CD4-positive, alpha-beta memory T cell (primary cell): ENCODE measurements at regions not wholly inside any gene's neighbourhood (a gene's known extent, or its start where the extent isn't known, plus 50 kb on each side); places are given as distances from the start of the nearest gene placed in this dataset.

Experiments
- CTCF ChIA-PET: fragments of 350-600 bp; sonication (Branson Sonifier 250); formaldehyde crosslinking; loops from one replicate; lab custom pipeline; 2021; ENCODE audit warnings: inconsistent platforms; ENCODE audit not compliant: partially characterized antibody; lab: Charles Lee
- POLR2A ChIA-PET: fragments of 350-600 bp; sonication (Branson Sonifier 250); formaldehyde crosslinking; loops from one replicate; lab custom pipeline; 2021; ENCODE audit not compliant: partially characterized antibody; lab: Charles Lee
- DNase-seq, 5 donors: peaks; one replicate each; pipeline versions ENCODE4 v3.0.0 to v3.0.0-alpha.2; 2020 to 2022; ENCODE audit warnings: mixed read lengths in 1 of 5
- H3K27ac ChIP-seq: one replicate; pipeline ENCODE4 v1.7.0; 2013; ENCODE audit warnings: low read depth, low read length
- H3K27me3 ChIP-seq: 2 replicates; pipeline ENCODE4 v1.7.0; 2013; ENCODE audit warnings: mild to moderate bottlenecking, low read length, moderate library complexity; ENCODE audit not compliant: insufficient read depth
- H3K36me3 ChIP-seq: 2 replicates; pipeline ENCODE4 v1.7.0; 2013; ENCODE audit warnings: mild to moderate bottlenecking, low read length, moderate library complexity; ENCODE audit not compliant: insufficient read depth
- H3K4me1 ChIP-seq: 2 replicates; pipeline ENCODE4 v1.7.0; 2013; ENCODE audit warnings: mild to moderate bottlenecking, low read length, moderate library complexity; ENCODE audit not compliant: insufficient read depth
- H3K4me3 ChIP-seq, 2 donors: one replicate each; pipeline ENCODE4 v1.7.0; 2013; ENCODE audit warnings: low read length in 2 of 2, mild to moderate bottlenecking in 1 of 2
- H3K9me3 ChIP-seq, 2 donors: one replicate each; pipeline ENCODE4 v1.7.0; 2013; ENCODE audit warnings: low read length in 2 of 2, control low read depth in 1 of 2; ENCODE audit not compliant: control insufficient read depth in 1 of 2
- H3K27ac Mint-ChIP-seq, 7 donors: one replicate each; pipeline ENCODE4 v1.8.0; 2020 to 2021; ENCODE audit warnings: mixed read lengths in 7 of 7, mild to moderate bottlenecking in 6 of 7, inconsistent platforms in 3 of 7, moderate library complexity in 3 of 7
- H3K27me3 Mint-ChIP-seq, 2 donors: one replicate each; pipeline ENCODE4 v1.8.0; 2020 to 2021; ENCODE audit warnings: mixed read lengths in 2 of 2
- H3K36me3 Mint-ChIP-seq, 2 donors: one replicate each; pipeline ENCODE4 v1.8.0; 2020 to 2021; ENCODE audit warnings: mixed read lengths in 2 of 2, inconsistent platforms in 1 of 2, mild to moderate bottlenecking in 1 of 2
- H3K4me1 Mint-ChIP-seq, 4 donors: one replicate each; pipeline ENCODE4 v1.8.0; 2020 to 2021; ENCODE audit warnings: mixed read lengths in 4 of 4, mild to moderate bottlenecking in 1 of 4
- H3K4me3 Mint-ChIP-seq, 8 donors: one replicate each; pipeline ENCODE4 v1.8.0; 2020 to 2021; ENCODE audit warnings: mixed read lengths in 8 of 8, mild to moderate bottlenecking in 7 of 8, moderate library complexity in 6 of 8, inconsistent platforms in 3 of 8
- H3K9me3 Mint-ChIP-seq, 8 donors: one replicate each; pipeline ENCODE4 v1.8.0; 2020 to 2021; ENCODE audit warnings: mixed read lengths in 8 of 8, mild to moderate bottlenecking in 5 of 8, inconsistent platforms in 3 of 8, moderate library complexity in 1 of 8
- intact Hi-C: fragments of 100-400 bp; cut with micrococcal nuclease; formaldehyde crosslinking; loops from one replicate; pipeline ENCODE4 v1.15.1; 2023

- H3K4me3 ChIP-seq = no peak overlapping the region
- no peak for DNase-seq
- Mint-ChIP-seq H3K9me3 (peaks cover 0 to 2% (median 0%) of the 10 kb centered on the region in 8 donors), H3K27me3 (peaks cover 11 to 17% of the 10 kb centered on the region in 2 donors), H3K36me3 (no peaks in the 10 kb centered on the region), H3K4me3 (no peak overlapping the region), H3K4me1 (no peaks in the 10 kb centered on the region), H3K27ac (no peak overlapping the region)
- H3K27me3 ChIP-seq = peaks cover 7% of the 10 kb centered on the region
- intact Hi-C loops = no loop called here
- no peaks in the 10 kb centered on the region for H3K4me1 ChIP-seq
- H3K27ac ChIP-seq = no peak overlapping the region
- H3K36me3 ChIP-seq = no peaks in the 10 kb centered on the region
- no peaks in the 10 kb centered on the region for H3K9me3 ChIP-seq
- ChIA-PET CTCF (no interaction called here), POLR2A (no interaction called here)
Observed at GRCh38 chr16:66193543-66194229, 172.8 kb upstream of the CDH5 start.

GRCh38 chr16:66190411-66190810, 176.1 kb upstream of the CDH5 start:
- POLR2A ChIA-PET = no interaction called here
- DNase-seq = no peak
- no peaks in the 10 kb centered on the region for H3K4me1 Mint-ChIP-seq
- no peak overlapping the region for H3K4me3 ChIP-seq
- no peaks in the 10 kb centered on the region for H3K4me1 ChIP-seq
- intact Hi-C loops = no loop called here
- H3K4me3 Mint-ChIP-seq = no peak overlapping the region
- H3K27me3 ChIP-seq = peaks cover 7% of the 10 kb centered on the region
- peaks cover 9 to 19% of the 10 kb centered on the region in 2 donors for H3K27me3 Mint-ChIP-seq
- no peak overlapping the region for H3K27ac ChIP-seq
- H3K9me3 Mint-ChIP-seq = peaks cover 0 to 2% (median 0%) of the 10 kb centered on the region in 8 donors
- no peaks in the 10 kb centered on the region for H3K9me3 ChIP-seq
- CTCF ChIA-PET = no interaction called here
- no peak overlapping the region for H3K27ac Mint-ChIP-seq
- no peaks in the 10 kb centered on the region for H3K36me3 ChIP-seq
- H3K36me3 Mint-ChIP-seq = no peaks in the 10 kb centered on the region

GRCh38 chr16:66189951-66190350, 176.5 kb upstream of the CDH5 start:
- Mint-ChIP-seq H3K4me1 (no peaks in the 10 kb centered on the region), H3K36me3 (no peaks in the 10 kb centered on the region), H3K27ac (no peak overlapping the region), H3K27me3 (peaks cover 9 to 19% of the 10 kb centered on the region in 2 donors), H3K9me3 (peaks cover 0 to 2% (median 0%) of the 10 kb centered on the region in 8 donors), H3K4me3 (no peak overlapping the region)
- ChIA-PET POLR2A (no interaction called here), CTCF (no interaction called here)
- H3K36me3 ChIP-seq = no peaks in the 10 kb centered on the region
- H3K4me3 ChIP-seq = no peak overlapping the region
- no peaks in the 10 kb centered on the region for H3K9me3 ChIP-seq
- intact Hi-C loops = no loop called here
- H3K4me1 ChIP-seq = no peaks in the 10 kb centered on the region
- no peak overlapping the region for H3K27ac ChIP-seq
- no peak for DNase-seq
- H3K27me3 ChIP-seq = peaks cover 7% of the 10 kb centered on the region

- DNase-seq = no peak
- Histone ChIP-seq H3K36me3 (no peaks in the 10 kb centered on the region), H3K4me1 (no peaks in the 10 kb centered on the region), H3K27ac (no peak overlapping the region), H3K9me3 (no peaks in the 10 kb centered on the region), H3K4me3 (no peak overlapping the region), H3K27me3 (peaks cover 7% of the 10 kb centered on the region)
- ChIA-PET CTCF (no interaction called here), POLR2A (no interaction called here)
- intact Hi-C loops = no loop called here
- Mint-ChIP-seq H3K9me3 (peaks cover 0 to 2% (median 0%) of the 10 kb centered on the region in 8 donors), H3K27ac (no peak overlapping the region), H3K27me3 (peaks cover 9 to 20% of the 10 kb centered on the region in 2 donors), H3K36me3 (no peaks in the 10 kb centered on the region), H3K4me3 (no peak overlapping the region), H3K4me1 (no peaks in the 10 kb centered on the region)
Observed at GRCh38 chr16:66188917-66189725, 177.4 kb upstream of the CDH5 start.

GRCh38 chr16:66186251-66186785, 180.2 kb upstream of the CDH5 start:
- no peak for DNase-seq
- intact Hi-C loops = no loop called here
- no peaks in the 10 kb centered on the region for H3K9me3 ChIP-seq
- Mint-ChIP-seq H3K27me3 (peaks cover 6 to 17% of the 10 kb centered on the region in 2 donors), H3K4me3 (no peak overlapping the region), H3K9me3 (peaks cover 0 to 2% (median 0%) of the 10 kb centered on the region in 8 donors), H3K36me3 (no peaks in the 10 kb centered on the region), H3K4me1 (no peaks in the 10 kb centered on the region), H3K27ac (no peak overlapping the region)
- no peak overlapping the region for H3K27ac ChIP-seq
- H3K4me1 ChIP-seq = no peaks in the 10 kb centered on the region
- no peak overlapping the region for H3K4me3 ChIP-seq
- ChIA-PET CTCF (no interaction called here), POLR2A (no interaction called here)
- H3K27me3 ChIP-seq = peaks cover 7% of the 10 kb centered on the region
- no peaks in the 10 kb centered on the region for H3K36me3 ChIP-seq

GRCh38 chr16:66182592-66182991, 183.9 kb upstream of the CDH5 start:
- no peak overlapping the region for H3K4me3 Mint-ChIP-seq
- Histone ChIP-seq H3K4me1 (no peaks in the 10 kb centered on the region), H3K9me3 (no peaks in the 10 kb centered on the region), H3K4me3 (no peak overlapping the region), H3K27me3 (no peaks in the 10 kb centered on the region), H3K36me3 (no peaks in the 10 kb centered on the region), H3K27ac (no peak overlapping the region)
- no peaks in the 10 kb centered on the region for H3K36me3 Mint-ChIP-seq
- ChIA-PET POLR2A (no interaction called here), CTCF (no interaction called here)
- DNase-seq = no peak
- H3K27me3 Mint-ChIP-seq = peaks cover 5 to 8% of the 10 kb centered on the region in 2 donors
- intact Hi-C loops = no loop called here
- H3K4me1 Mint-ChIP-seq = no peaks in the 10 kb centered on the region
- no peak overlapping the region for H3K27ac Mint-ChIP-seq
- H3K9me3 Mint-ChIP-seq = peaks cover 0 to 22% (median 9%) of the 10 kb centered on the region in 8 donors

GRCh38 chr16:66176731-66177130, 189.8 kb upstream of the CDH5 start:
- ChIA-PET POLR2A (no interaction called here), CTCF (interaction anchor here (0.7 kb wide), 1 partner anchor 14 kb away, joined by 3 read pairs; no protein-coding TSS in a partner anchor)
- Mint-ChIP-seq H3K4me3 (no peak overlapping the region), H3K36me3 (no peaks in the 10 kb centered on the region), H3K9me3 (peaks cover 0 to 25% (median 9%) of the 10 kb centered on the region in 8 donors), H3K27ac (no peak overlapping the region), H3K4me1 (peaks cover 0 to 5% (median 2%) of the 10 kb centered on the region in 4 donors), H3K27me3 (peaks cover 2 to 6% of the 10 kb centered on the region in 2 donors)
- Histone ChIP-seq H3K4me3 (no peak overlapping the region), H3K27ac (no peak overlapping the region), H3K36me3 (no peaks in the 10 kb centered on the region), H3K9me3 (no peaks in the 10 kb centered on the region), H3K4me1 (no peaks in the 10 kb centered on the region), H3K27me3 (no peaks in the 10 kb centered on the region)
- intact Hi-C loops = no loop called here
- DNase-seq = no peak
